H9 (cell line): ENCODE measurements at regions not wholly inside any gene's neighbourhood (a gene's known extent, or its start where the extent isn't known, plus 50 kb on each side); places are given as distances from the start of the nearest gene placed in this dataset.

ENCODE experiments used
- DNase-seq: peaks from one replicate; pipeline ENCODE4 v3.0.0-alpha.2; 2017
- H2AFZ ChIP-seq: one replicate; pipeline ENCODE4 v1.6.1; 2013; ENCODE audit warnings: mild to moderate bottlenecking, low read length, control low read depth, moderate library complexity
- H2AK5ac ChIP-seq: 2 replicates; pipeline ENCODE4 v1.6.1; 2013; ENCODE audit warnings: low read length, control low read depth, mixed read lengths; ENCODE audit not compliant: insufficient read length
- H2BK120ac ChIP-seq: one replicate; pipeline ENCODE4 v1.6.1; 2013; ENCODE audit warnings: low read depth, mild to moderate bottlenecking, low read length, control low read depth, inconsistent platforms; ENCODE audit not compliant: poor library complexity, severe bottlenecking
- H2BK12ac ChIP-seq: 2 replicates; pipeline ENCODE4 v1.6.1; 2013; ENCODE audit warnings: low read length, control low read depth, mixed read lengths, low read depth; ENCODE audit not compliant: insufficient read length
- H2BK15ac ChIP-seq: 2 replicates; pipeline ENCODE4 v1.6.1; 2013; ENCODE audit warnings: low read depth, low read length, control low read depth
- H2BK20ac ChIP-seq: one replicate; pipeline ENCODE4 v1.6.1; 2013; ENCODE audit warnings: low read depth, mild to moderate bottlenecking, low read length, control low read depth, inconsistent platforms; ENCODE audit not compliant: poor library complexity, severe bottlenecking
- H2BK5ac ChIP-seq: 2 replicates; pipeline ENCODE4 v1.6.1; 2013; ENCODE audit warnings: low read length, control low read depth, mixed read lengths; ENCODE audit not compliant: insufficient read length
- H3K14ac ChIP-seq: 2 replicates; pipeline ENCODE4 v1.6.1; 2013; ENCODE audit warnings: low read length, control low read depth; ENCODE audit not compliant: insufficient read depth
- H3K18ac ChIP-seq: 2 replicates; pipeline ENCODE4 v1.6.1; 2013; ENCODE audit warnings: low read depth, mild to moderate bottlenecking, mixed read lengths, low read length, control low read depth; ENCODE audit not compliant: insufficient read length
- H3K23ac ChIP-seq: 2 replicates; pipeline ENCODE4 v1.6.1; 2013; ENCODE audit warnings: low read length, control low read depth, mixed read lengths, low read depth; ENCODE audit not compliant: insufficient read length
- H3K23me2 ChIP-seq: 2 replicates; pipeline ENCODE4 v1.6.1; 2013; ENCODE audit warnings: low read depth, mild to moderate bottlenecking, mixed read lengths, low read length, control low read depth; ENCODE audit not compliant: insufficient read length, poor library complexity, severe bottlenecking
- H3K27ac ChIP-seq: 2 replicates; pipeline ENCODE4 v1.5.1; 2013; ENCODE audit warnings: low read length, control low read depth, mixed read lengths, low read depth; ENCODE audit not compliant: insufficient read length
- H3K27me3 ChIP-seq: 2 replicates; pipeline ENCODE4 v1.6.1; 2013; ENCODE audit warnings: low read length, control low read depth, inconsistent platforms; ENCODE audit not compliant: insufficient read depth
- H3K4ac ChIP-seq: 2 replicates; pipeline ENCODE4 v1.6.1; 2013; ENCODE audit warnings: low read depth, mild to moderate bottlenecking, control low read depth, inconsistent platforms, low read length, moderate library complexity
- H3K4me1 ChIP-seq: 2 replicates; pipeline ENCODE4 v1.6.1; 2013; ENCODE audit warnings: low read length, control low read depth, inconsistent platforms; ENCODE audit not compliant: insufficient read depth
- H3K4me2 ChIP-seq: 2 replicates; pipeline ENCODE4 v1.6.1; 2013; ENCODE audit warnings: low read length, control low read depth, mixed read lengths; ENCODE audit not compliant: insufficient read length, insufficient read depth
- H3K56ac ChIP-seq: 2 replicates; pipeline ENCODE4 v1.6.1; 2013; ENCODE audit warnings: low read depth, mild to moderate bottlenecking, mixed read lengths, low read length, control low read depth; ENCODE audit not compliant: insufficient read length
- H3K79me1 ChIP-seq: 2 replicates; pipeline ENCODE4 v1.6.1; 2013; ENCODE audit warnings: low read depth, mild to moderate bottlenecking, moderate library complexity, low read length, control low read depth, inconsistent platforms; ENCODE audit not compliant: insufficient read depth, poor library complexity, severe bottlenecking
- H3K79me2 ChIP-seq: 2 replicates; pipeline ENCODE4 v1.6.1; 2013; ENCODE audit warnings: low read length, control low read depth, inconsistent platforms; ENCODE audit not compliant: insufficient read depth
- H3K9ac ChIP-seq: 2 replicates; pipeline ENCODE4 v1.6.1; 2013; ENCODE audit warnings: low read length, control low read depth, mixed read lengths; ENCODE audit not compliant: insufficient read length; ENCODE audit errors: extremely low read depth
- H3K9me3 ChIP-seq: one replicate; pipeline ENCODE4 v1.6.1; 2013; ENCODE audit warnings: low read depth, low read length, inconsistent platforms; ENCODE audit not compliant: control insufficient read depth
- H3T11ph ChIP-seq: one replicate; pipeline ENCODE4 v1.6.1; 2013; ENCODE audit warnings: mild to moderate bottlenecking, low read length, control low read depth, inconsistent platforms
- H4K20me1 ChIP-seq: one replicate; pipeline ENCODE4 v1.6.1; 2013; ENCODE audit not compliant: control insufficient read depth, insufficient read length, insufficient read depth
- H4K5ac ChIP-seq: 2 replicates; pipeline ENCODE4 v1.6.1; 2013; ENCODE audit warnings: low read depth, mild to moderate bottlenecking, mixed read lengths, low read length, control low read depth; ENCODE audit not compliant: insufficient read length
- H4K8ac ChIP-seq: replicated peaks from 2 replicates; pipeline ENCODE4 v1.6.1; 2013; ENCODE audit warnings: low read length, control low read depth, mixed read lengths, low read depth; ENCODE audit not compliant: insufficient read length
- H4K91ac ChIP-seq: 2 replicates; pipeline ENCODE4 v1.6.1; 2013; ENCODE audit warnings: low read depth, mild to moderate bottlenecking, moderate library complexity, mixed read lengths, low read length, control low read depth; ENCODE audit not compliant: insufficient read length
- H3K27ac Mint-ChIP-seq, 3 experiments: 2 replicates in 2 of 3; 3 replicates in 1 of 3; pipeline ENCODE4 v1.8.0; 2020 to 2021; ENCODE audit warnings: mixed read lengths in 3 of 3, mild to moderate bottlenecking in 1 of 3, moderate library complexity in 1 of 3
- H3K27me3 Mint-ChIP-seq: 2 replicates; pipeline ENCODE4 v1.8.0; 2021; ENCODE audit warnings: low read depth, mild to moderate bottlenecking, moderate library complexity, mixed read lengths
- H3K36me3 Mint-ChIP-seq, 3 experiments: 2 replicates in 2 of 3; 3 replicates in 1 of 3; pipeline ENCODE4 v1.8.0; 2020 to 2021; ENCODE audit warnings: low read depth in 3 of 3, mixed read lengths in 3 of 3; ENCODE audit not compliant: insufficient read depth in 1 of 3
- H3K4me1 Mint-ChIP-seq, 2 experiments: 2 replicates each; pipeline ENCODE4 v1.8.0; 2020; ENCODE audit warnings: mixed read lengths in 2 of 2
- H3K4me3 Mint-ChIP-seq, 2 experiments: 2 replicates in 1 of 2; 3 replicates in 1 of 2; pipeline ENCODE4 v1.8.0; 2020 to 2021; ENCODE audit warnings: mild to moderate bottlenecking in 2 of 2, mixed read lengths in 2 of 2, moderate library complexity in 1 of 2
- H3K9me3 Mint-ChIP-seq, 2 experiments: 2 replicates in 1 of 2; 3 replicates in 1 of 2; pipeline ENCODE4 v1.8.0; 2020; ENCODE audit warnings: mild to moderate bottlenecking in 2 of 2, mixed read lengths in 2 of 2, moderate library complexity in 1 of 2
- CTCF ChIP-seq: fragments of 200-600 bp; sonication (generic); conservative IDR thresholded peaks from 3 replicates; pipeline ENCODE4 v1.8.0; 2021; ENCODE audit warnings: antibody characterized with exemption, mild to moderate bottlenecking
- WGBS: extraction: QIAGEN DNeasy Blood & Tissue Kit; methylation state at CpG from one replicate; pipeline ENCODE4 v1.1.7; 2013; ENCODE audit warnings: missing lambda C conversion rate, low lambda C conversion rate, mixed read lengths; ENCODE audit not compliant: insufficient read length; ENCODE audit errors: extremely low coverage; 5-methylcytosine and 5-hydroxymethylcytosine counted together

DNA sequence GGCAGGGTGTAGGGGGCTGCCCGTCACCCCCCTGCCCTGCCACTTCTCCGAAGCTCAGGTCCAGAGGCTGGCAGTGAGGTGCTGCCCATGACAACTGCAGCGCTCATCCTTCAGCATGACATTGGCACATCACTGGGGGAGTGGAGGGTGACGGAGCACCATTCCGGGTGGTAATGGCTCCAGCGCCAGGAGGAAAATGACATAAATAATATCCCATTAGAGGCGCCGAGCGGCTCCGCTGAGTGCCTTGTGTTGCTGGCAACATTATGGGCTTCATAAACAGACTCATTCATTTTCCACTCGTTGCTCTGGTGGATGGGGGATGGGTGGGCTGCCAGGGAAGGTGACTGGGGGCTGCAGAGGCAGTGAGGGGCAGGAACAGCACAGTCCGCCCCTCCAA, 56.9 kb upstream of the CTNNBL1 start:
- H2BK12ac ChIP-seq = no peak overlapping the region
- H3K79me1 ChIP-seq = no peaks in the 10 kb centered on the region
- H3K18ac ChIP-seq = no peak overlapping the region
- H3K4me3 Mint-ChIP-seq = no peak overlapping the region
- H3K4ac ChIP-seq = no peak overlapping the region
- H2BK120ac ChIP-seq = no peak overlapping the region
- H2AFZ ChIP-seq = no peak overlapping the region
- H3K27me3 ChIP-seq = no peaks in the 10 kb centered on the region; the same call in 1 of the 2 replicates
- peaks cover 35% of the 10 kb centered on the region for H3K27me3 Mint-ChIP-seq
- H4K5ac ChIP-seq = no peak overlapping the region
- H3K79me2 ChIP-seq = no peaks in the 10 kb centered on the region
- H3K9me3 ChIP-seq = no peaks in the 10 kb centered on the region
- no peak overlapping the region for H3K27ac ChIP-seq
- H3K9ac ChIP-seq = no peak overlapping the region
- no peaks in the 10 kb centered on the region for H3K23me2 ChIP-seq
- H4K20me1 ChIP-seq = no peaks in the 10 kb centered on the region
- H3K27ac Mint-ChIP-seq = no peak overlapping the region
- DNase-seq = no peak
- H3K4me2 ChIP-seq = no peak overlapping the region
- H2AK5ac ChIP-seq = no peak overlapping the region
- H3K36me3 Mint-ChIP-seq = no peaks in the 10 kb centered on the region
- H2BK15ac ChIP-seq = no peak overlapping the region
- H3K14ac ChIP-seq = no peak overlapping the region
- no peak overlapping the region for H4K8ac ChIP-seq
- no peak overlapping the region for H2BK5ac ChIP-seq
- no peak overlapping the region for H2BK20ac ChIP-seq
- H4K91ac ChIP-seq = no peak overlapping the region
- no peak for TF ChIP-seq CTCF
- H3K56ac ChIP-seq = no peak overlapping the region
- WGBS = no CpG with 5 or more reads among the region's 12 CpGs
- no peaks in the 10 kb centered on the region for H3K4me1 ChIP-seq
- H3K23ac ChIP-seq = no peak overlapping the region
- no peak overlapping the region for H3T11ph ChIP-seq
- H3K9me3 Mint-ChIP-seq = peaks cover 0 to 2% of the 10 kb centered on the region in 2 experiments; a peak in 2 of 5 replicates
- H3K4me1 Mint-ChIP-seq = no peaks in the 10 kb centered on the region
